Esophagus mucosa (tissue), 1 donor: ENCODE measurements at regions not wholly inside any gene's neighbourhood (a gene's known extent, or its start where the extent isn't known, plus 50 kb on each side); places are given as distances from the start of the nearest gene placed in this dataset.

Source experiments
- ATAC-seq: fragments of 200-7000 bp; cut with Tn5 transposase; one replicate; pipeline ENCODE4 v1.9.1; 2020
- donor health status: DM: yes; HTN: yes; CAD: no.

GRCh38 chrX:134173541-134174272 lies 63.3 kb upstream of the CCDC160 start:
- ATAC-seq, result no peak

GRCh38 chrX:134174273-134174660 lies 62.7 kb upstream of the CCDC160 start:
- ATAC-seq, result no peak

- no peak for ATAC-seq
Measured at GRCh38 chrX:134174859-134175258, 62.1 kb upstream of the CCDC160 start.

GRCh38 chrX:134177527-134177926 lies 59.5 kb upstream of the CCDC160 start:
- ATAC-seq, result no peak

- ATAC-seq, result no peak
Measured at GRCh38 chrX:134180601-134181274, 56.2 kb upstream of the CCDC160 start.

- no peak for ATAC-seq
Measured at GRCh38 chrX:134181275-134181660, 55.7 kb upstream of the CCDC160 start.

GRCh38 chrX:134183665-134184064 lies 53.3 kb upstream of the CCDC160 start:
- ATAC-seq, result no peak

GRCh38 chrX:134184936-134185335 lies 52.0 kb upstream of the CCDC160 start:
- no peak for ATAC-seq

- no peak for ATAC-seq
Measured at GRCh38 chrX:134186362-134187121, 50.4 kb upstream of the CCDC160 start.
